ENCODE measurements at regions not wholly inside any gene's neighbourhood (a gene's known extent, or its start where the extent isn't known, plus 50 kb on each side); places are given as distances from the start of the nearest gene placed in this dataset.

DNA sequence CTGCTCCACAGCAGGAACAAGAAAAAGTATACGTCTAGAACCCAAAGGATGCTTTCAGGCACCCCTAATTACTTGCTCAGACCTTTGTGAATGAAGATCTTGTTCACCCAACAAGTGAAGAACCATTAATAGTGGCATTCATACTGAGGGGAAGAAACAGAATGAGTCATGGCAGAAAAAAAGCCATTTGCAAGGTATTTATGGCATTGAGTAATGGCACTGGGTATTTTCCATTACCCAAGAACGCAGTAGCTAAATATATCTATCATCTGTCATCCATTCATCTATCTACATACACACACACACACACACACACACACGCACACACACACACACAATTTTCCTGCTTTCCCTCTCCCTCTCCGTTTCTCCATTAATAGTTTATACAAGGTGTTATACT, 56.4 kb upstream of the XIRP2 start:
- no peak overlapping the region for H3K27ac Mint-ChIP-seq
- peaks cover 9% of the 10 kb centered on the region for H3K9me3 Mint-ChIP-seq
- no peaks in the 10 kb centered on the region for H3K4me1 Mint-ChIP-seq (ENCODE audit: low read depth)
- no peak overlapping the region for H3K4me3 Mint-ChIP-seq
- no peaks in the 10 kb centered on the region for H3K27me3 Mint-ChIP-seq
- H3K36me3 Mint-ChIP-seq (ENCODE audit: low read depth), result no peaks in the 10 kb centered on the region
- intact Hi-C loops (cut with micrococcal nuclease), result no loop called here

DNA sequence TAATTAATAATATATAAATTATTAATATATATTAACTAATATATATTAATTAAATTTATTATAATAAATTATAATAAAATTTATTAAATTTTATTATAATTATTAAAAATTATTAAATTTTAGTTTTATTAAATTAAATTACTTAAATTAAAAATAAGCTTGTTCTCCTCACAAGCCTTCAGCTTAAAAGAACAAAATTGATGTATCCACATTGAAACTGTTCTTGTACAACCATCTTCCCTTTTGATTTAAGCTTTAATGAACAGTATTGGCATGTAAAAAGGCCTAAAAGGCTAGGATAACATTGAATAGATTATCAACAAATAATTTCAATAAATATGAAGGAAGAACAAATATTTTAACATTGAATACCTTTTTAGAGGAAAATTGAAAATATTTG, 62.4 kb upstream of the XIRP2 start:
- H3K27ac Mint-ChIP-seq, result no peak overlapping the region
- no peaks in the 10 kb centered on the region for H3K9me3 Mint-ChIP-seq
- H3K4me3 Mint-ChIP-seq, result no peak overlapping the region
- H3K27me3 Mint-ChIP-seq, result no peaks in the 10 kb centered on the region
- H3K36me3 Mint-ChIP-seq (ENCODE audit: low read depth), result no peaks in the 10 kb centered on the region
- intact Hi-C loops (cut with micrococcal nuclease), result no loop called here
- no peaks in the 10 kb centered on the region for H3K4me1 Mint-ChIP-seq (ENCODE audit: low read depth)

GRCh38 chr2:166814335-166814734, 73.9 kb upstream of the XIRP2 start:
- intact Hi-C loops (cut with micrococcal nuclease), result no loop called here
- Mint-ChIP-seq H3K36me3 (ENCODE audit: low read depth) (no peaks in the 10 kb centered on the region), H3K4me3 (no peak overlapping the region), H3K9me3 (peaks cover 39% of the 10 kb centered on the region), H3K27me3 (no peaks in the 10 kb centered on the region), H3K4me1 (ENCODE audit: low read depth) (no peaks in the 10 kb centered on the region), H3K27ac (no peak overlapping the region)

GRCh38 chr2:166812166-166812891, 76.0 kb upstream of the XIRP2 start:
- intact Hi-C loops (cut with micrococcal nuclease), result no loop called here
- Mint-ChIP-seq H3K36me3 (ENCODE audit: low read depth) (no peaks in the 10 kb centered on the region), H3K4me3 (no peak overlapping the region), H3K9me3 (peaks cover 50% of the 10 kb centered on the region), H3K27ac (no peak overlapping the region), H3K27me3 (no peaks in the 10 kb centered on the region), H3K4me1 (ENCODE audit: low read depth) (no peaks in the 10 kb centered on the region)

DNA sequence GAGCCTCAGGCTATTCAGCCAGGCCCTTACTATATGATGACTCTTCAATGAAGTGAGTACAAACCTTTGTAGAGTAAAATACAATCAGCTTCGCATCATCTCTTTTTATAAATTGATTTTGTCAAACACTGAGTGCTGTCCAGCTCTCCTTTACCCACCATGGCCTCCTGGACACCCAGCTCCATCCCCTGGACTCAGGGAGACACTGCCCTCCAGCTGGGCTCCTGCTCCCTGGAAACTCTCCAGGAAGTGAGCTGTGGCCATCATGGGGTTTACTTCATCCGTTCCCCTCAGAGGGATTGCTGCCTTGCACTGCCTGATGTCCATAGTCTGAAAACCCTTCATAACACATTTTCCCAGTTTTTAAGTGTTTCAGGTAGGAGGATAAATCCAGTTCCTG, 82.5 kb upstream of the XIRP2 start:
- no peaks in the 10 kb centered on the region for H3K36me3 Mint-ChIP-seq (ENCODE audit: low read depth)

GRCh38 chr2:166803373-166804000, 84.8 kb upstream of the XIRP2 start:
- no peak overlapping the region for H3K4me3 Mint-ChIP-seq
- H3K36me3 Mint-ChIP-seq (ENCODE audit: low read depth), result no peaks in the 10 kb centered on the region
- H3K4me1 Mint-ChIP-seq (ENCODE audit: low read depth), result no peaks in the 10 kb centered on the region
- no peaks in the 10 kb centered on the region for H3K27me3 Mint-ChIP-seq
- peaks cover 12% of the 10 kb centered on the region for H3K9me3 Mint-ChIP-seq
- intact Hi-C loops (cut with micrococcal nuclease), result no loop called here
- H3K27ac Mint-ChIP-seq, result no peak overlapping the region

More for the DNA sequence above, 82.5 kb upstream of the XIRP2 start:
- Mint-ChIP-seq H3K4me3 (no peak overlapping the region), H3K27ac (no peak overlapping the region), H3K9me3 (peaks cover 34% of the 10 kb centered on the region), H3K27me3 (no peaks in the 10 kb centered on the region), H3K4me1 (ENCODE audit: low read depth) (no peaks in the 10 kb centered on the region)
- intact Hi-C loops (cut with micrococcal nuclease), result no loop called here

DNA sequence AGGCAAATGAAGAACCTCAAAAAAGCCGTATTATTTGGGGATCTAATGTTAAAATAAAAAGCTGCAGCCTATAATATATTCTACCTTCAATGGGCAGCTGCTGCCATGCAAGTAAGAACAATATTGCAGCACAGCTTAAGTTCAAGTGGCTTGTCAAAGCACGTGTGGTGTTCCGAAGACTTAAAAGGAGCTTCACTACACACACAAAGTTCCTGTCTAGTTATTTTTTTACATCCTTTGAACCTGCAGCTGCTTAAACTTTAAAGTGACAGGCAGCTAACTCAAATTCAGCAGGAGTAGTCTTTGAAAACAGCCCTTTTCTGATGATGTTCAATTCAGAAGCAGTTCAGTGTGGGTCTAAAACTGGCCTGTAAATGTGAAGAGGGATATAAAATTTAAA, 85.8 kb upstream of the XIRP2 start:
- no peaks in the 10 kb centered on the region for H3K36me3 Mint-ChIP-seq (ENCODE audit: low read depth)

GRCh38 chr2:166792808-166793207, 95.5 kb upstream of the XIRP2 start:
- Mint-ChIP-seq H3K4me3 (no peak overlapping the region), H3K36me3 (ENCODE audit: low read depth) (no peaks in the 10 kb centered on the region), H3K27ac (no peak overlapping the region), H3K4me1 (ENCODE audit: low read depth) (no peaks in the 10 kb centered on the region), H3K9me3 (peaks cover 42% of the 10 kb centered on the region), H3K27me3 (no peaks in the 10 kb centered on the region)
- intact Hi-C loops (cut with micrococcal nuclease), result no loop called here

More for the DNA sequence above, 85.8 kb upstream of the XIRP2 start:
- H3K4me1 Mint-ChIP-seq (ENCODE audit: low read depth), result no peaks in the 10 kb centered on the region
- H3K27ac Mint-ChIP-seq, result no peak overlapping the region
- peaks cover 9% of the 10 kb centered on the region for H3K9me3 Mint-ChIP-seq
- H3K27me3 Mint-ChIP-seq, result no peaks in the 10 kb centered on the region
- H3K4me3 Mint-ChIP-seq, result no peak overlapping the region
- intact Hi-C loops (cut with micrococcal nuclease), result no loop called here

- H3K4me3 Mint-ChIP-seq, result no peak overlapping the region
- no peaks in the 10 kb centered on the region for H3K4me1 Mint-ChIP-seq (ENCODE audit: low read depth)
- no peak overlapping the region for H3K27ac Mint-ChIP-seq
- peaks cover 19% of the 10 kb centered on the region for H3K9me3 Mint-ChIP-seq
- H3K36me3 Mint-ChIP-seq (ENCODE audit: low read depth), result no peaks in the 10 kb centered on the region
- intact Hi-C loops (cut with micrococcal nuclease), result no loop called here
- H3K27me3 Mint-ChIP-seq, result no peaks in the 10 kb centered on the region
These were observed 101.6 kb upstream of the XIRP2 start for GRCh38 chr2:166786707-166787106.

DNA sequence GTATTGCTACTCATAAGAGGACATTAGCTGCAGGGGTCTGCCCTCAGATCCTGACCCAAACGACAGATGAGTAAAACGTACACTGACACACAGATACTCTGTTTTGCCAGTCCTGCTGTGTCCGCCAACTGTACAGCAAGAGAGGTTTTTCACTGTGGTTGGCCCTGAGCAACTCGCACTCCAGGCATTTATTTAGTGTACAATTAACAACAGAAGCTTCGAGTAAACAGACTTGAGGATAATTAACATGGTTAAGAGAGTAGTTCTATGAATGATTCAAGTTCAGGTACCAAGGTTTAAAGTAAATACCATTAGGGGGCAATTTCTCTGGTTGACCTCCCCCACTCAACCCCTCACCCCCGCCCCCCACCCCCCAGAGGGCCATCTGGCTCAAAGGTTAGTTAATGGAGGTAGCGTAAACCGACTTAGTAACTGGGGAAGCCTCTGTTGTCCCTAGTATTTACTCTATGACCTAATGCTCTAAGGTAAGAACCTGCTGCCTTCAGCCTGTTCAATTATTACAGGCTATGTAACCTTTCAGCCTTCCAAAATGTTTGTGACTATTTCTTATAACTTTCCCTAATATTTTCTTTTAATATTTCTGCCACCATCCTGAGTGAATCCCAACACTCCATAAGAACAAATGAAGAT, 103.9 kb upstream of the XIRP2 start:
- H3K4me1 Mint-ChIP-seq (ENCODE audit: low read depth), result no peaks in the 10 kb centered on the region
- no peaks in the 10 kb centered on the region for H3K27me3 Mint-ChIP-seq
- intact Hi-C loops (cut with micrococcal nuclease), result no loop called here
- H3K27ac Mint-ChIP-seq, result no peak overlapping the region
- H3K36me3 Mint-ChIP-seq (ENCODE audit: low read depth), result no peaks in the 10 kb centered on the region
- H3K9me3 Mint-ChIP-seq, result no peaks in the 10 kb centered on the region
- H3K4me3 Mint-ChIP-seq, result no peak overlapping the region

DNA sequence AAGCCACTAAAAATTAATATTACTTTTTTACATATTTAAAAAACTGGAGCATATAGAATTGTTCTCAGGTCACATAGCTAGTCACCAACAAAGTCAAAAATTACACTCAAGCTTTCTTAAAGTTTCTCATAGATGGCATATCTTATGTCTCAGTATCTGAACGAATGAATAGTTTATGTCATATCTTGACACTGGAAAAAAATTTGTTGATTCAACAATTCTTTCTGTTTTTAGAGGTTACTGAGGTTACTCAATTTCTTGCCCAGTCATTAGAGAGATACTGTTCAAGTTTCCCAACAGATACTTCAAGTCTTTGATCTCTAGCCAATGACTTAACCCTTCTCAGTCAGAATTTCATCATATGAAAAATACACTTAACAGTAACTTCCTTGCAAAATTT, 113.1 kb upstream of the XIRP2 start:
- Mint-ChIP-seq H3K4me1 (ENCODE audit: low read depth) (no peaks in the 10 kb centered on the region), H3K27ac (no peak overlapping the region), H3K9me3 (peaks cover 9% of the 10 kb centered on the region), H3K27me3 (no peaks in the 10 kb centered on the region), H3K4me3 (no peak overlapping the region), H3K36me3 (ENCODE audit: low read depth) (no peaks in the 10 kb centered on the region)
- intact Hi-C loops (cut with micrococcal nuclease), result no loop called here

DNA sequence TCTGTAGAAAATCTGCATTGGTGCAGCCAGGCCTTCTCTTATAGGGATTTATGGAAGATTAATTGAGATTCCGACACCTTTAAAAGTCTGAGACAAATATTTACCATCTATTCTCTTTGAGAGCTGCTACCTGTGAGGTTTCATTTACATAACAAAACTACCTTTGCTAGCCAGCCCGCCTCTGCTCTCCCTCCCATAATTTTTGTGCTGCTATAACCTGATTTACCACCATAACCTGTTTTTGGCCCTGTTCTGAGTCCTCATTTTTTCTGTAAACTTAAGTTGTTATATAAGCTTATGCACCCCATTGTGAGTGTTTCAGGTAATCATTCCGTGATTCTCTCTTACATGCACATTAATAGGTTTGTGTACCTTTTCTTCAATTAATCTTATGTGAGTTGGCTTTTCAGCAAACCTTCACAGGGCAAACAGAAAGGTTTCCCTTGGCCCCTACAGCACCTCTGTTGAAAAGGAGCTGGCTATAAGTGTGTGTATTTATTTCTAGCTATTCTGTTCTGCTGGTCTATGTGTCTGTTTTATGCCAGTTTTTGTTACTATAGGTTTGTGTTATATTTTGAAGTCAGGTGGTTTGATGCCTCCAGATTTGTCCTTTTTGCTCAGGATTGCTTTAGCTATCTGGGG, 114.9 kb upstream of the XIRP2 start:
- no peaks in the 10 kb centered on the region for H3K4me1 Mint-ChIP-seq (ENCODE audit: low read depth)
- no peaks in the 10 kb centered on the region for H3K36me3 Mint-ChIP-seq (ENCODE audit: low read depth)
- no peak overlapping the region for H3K27ac Mint-ChIP-seq
- H3K4me3 Mint-ChIP-seq, result no peak overlapping the region
- peaks cover 9% of the 10 kb centered on the region for H3K9me3 Mint-ChIP-seq
- intact Hi-C loops (cut with micrococcal nuclease), result no loop called here
- no peaks in the 10 kb centered on the region for H3K27me3 Mint-ChIP-seq

GRCh38 chr2:166768393-166769123, 119.7 kb upstream of the XIRP2 start:
- no peaks in the 10 kb centered on the region for H3K27me3 Mint-ChIP-seq
- intact Hi-C loops (cut with micrococcal nuclease), result no loop called here

More at GRCh38 chr2:166768393-166769123, 119.7 kb upstream of the XIRP2 start:
- Mint-ChIP-seq H3K4me3 (no peak overlapping the region), H3K27ac (no peak overlapping the region), H3K4me1 (ENCODE audit: low read depth) (no peaks in the 10 kb centered on the region), H3K9me3 (peaks cover 18% of the 10 kb centered on the region), H3K36me3 (ENCODE audit: low read depth) (no peaks in the 10 kb centered on the region)
